ENCODE measurements at regions not wholly inside any gene's neighbourhood (a gene's known extent, or its start where the extent isn't known, plus 50 kb on each side); places are given as distances from the start of the nearest gene placed in this dataset.

- no peak overlapping the region for H3K4me3 ChIP-seq (ENCODE audit: low read depth, low read length)
- H3K4me1 ChIP-seq (ENCODE audit: insufficient read depth), result no peaks in the 10 kb centered on the region
- DNase-seq (ENCODE audit: extremely low spot score), result no peak
- 91% methylated on average over 18 of the region's 18 CpGs for WGBS
- H3K27ac ChIP-seq (ENCODE audit: low read depth), result no peak overlapping the region
- H3K36me3 ChIP-seq (ENCODE audit: insufficient read depth), result no peaks in the 10 kb centered on the region
Measured at GRCh38 chr2:240353086-240353798, 82.2 kb upstream of the GPC1 start.

- DNase-seq (ENCODE audit: extremely low spot score), result no peak
- no peak overlapping the region for H3K27ac ChIP-seq (ENCODE audit: low read depth)
- H3K4me3 ChIP-seq (ENCODE audit: low read depth, low read length), result no peak overlapping the region
- H3K36me3 ChIP-seq (ENCODE audit: insufficient read depth), result no peaks in the 10 kb centered on the region
- H3K4me1 ChIP-seq (ENCODE audit: insufficient read depth), result no peaks in the 10 kb centered on the region
- WGBS, result 84% methylated on average over 9 of the region's 9 CpGs
Measured at GRCh38 chr2:240353944-240354343, 81.5 kb upstream of the GPC1 start.

GRCh38 chr2:240355001-240355891, 80.2 kb upstream of the GPC1 start:
- no peaks in the 10 kb centered on the region for H3K4me1 ChIP-seq (ENCODE audit: insufficient read depth)
- H3K4me3 ChIP-seq (ENCODE audit: low read depth, low read length), result no peak overlapping the region
- WGBS, result 80% methylated on average over 17 of the region's 17 CpGs
- H3K27ac ChIP-seq (ENCODE audit: low read depth), result no peak overlapping the region
- no peaks in the 10 kb centered on the region for H3K36me3 ChIP-seq (ENCODE audit: insufficient read depth)
- DNase-seq (ENCODE audit: extremely low spot score), result no peak

- no peak for DNase-seq (ENCODE audit: extremely low spot score)
- Histone ChIP-seq H3K4me1 (ENCODE audit: insufficient read depth) (no peaks in the 10 kb centered on the region), H3K4me3 (ENCODE audit: low read depth, low read length) (no peak overlapping the region), H3K36me3 (ENCODE audit: insufficient read depth) (no peaks in the 10 kb centered on the region), H3K27ac (ENCODE audit: low read depth) (no peak overlapping the region)
- WGBS, result 89% methylated on average over 17 of the region's 17 CpGs
Measured at GRCh38 chr2:240355962-240356361, 79.5 kb upstream of the GPC1 start.

GRCh38 chr2:240356700-240357640, 78.5 kb upstream of the GPC1 start:
- no peaks in the 10 kb centered on the region for H3K36me3 ChIP-seq (ENCODE audit: insufficient read depth)
- DNase-seq (ENCODE audit: extremely low spot score), result no peak
- H3K4me1 ChIP-seq (ENCODE audit: insufficient read depth), result no peaks in the 10 kb centered on the region
- no peak overlapping the region for H3K27ac ChIP-seq (ENCODE audit: low read depth)
- WGBS, result 83% methylated on average over 26 of the region's 26 CpGs
- H3K4me3 ChIP-seq (ENCODE audit: low read depth, low read length), result no peak overlapping the region

- Histone ChIP-seq H3K36me3 (ENCODE audit: insufficient read depth) (no peaks in the 10 kb centered on the region), H3K4me1 (ENCODE audit: insufficient read depth) (no peaks in the 10 kb centered on the region), H3K4me3 (ENCODE audit: low read depth, low read length) (no peak overlapping the region), H3K27ac (ENCODE audit: low read depth) (no peak overlapping the region)
- WGBS, result 82% methylated on average over 4 of the region's 4 CpGs
- no peak for DNase-seq (ENCODE audit: extremely low spot score)
Measured at GRCh38 chr2:240357641-240358012, 77.8 kb upstream of the GPC1 start.

- WGBS, result 75% methylated on average over 7 of the region's 7 CpGs
- no peaks in the 10 kb centered on the region for H3K4me1 ChIP-seq (ENCODE audit: insufficient read depth)
- H3K36me3 ChIP-seq (ENCODE audit: insufficient read depth), result no peaks in the 10 kb centered on the region
- no peak overlapping the region for H3K4me3 ChIP-seq (ENCODE audit: low read depth, low read length)
- no peak overlapping the region for H3K27ac ChIP-seq (ENCODE audit: low read depth)
- DNase-seq (ENCODE audit: extremely low spot score), result no peak
Measured at GRCh38 chr2:240358080-240358479, 77.4 kb upstream of the GPC1 start.

GRCh38 chr2:240358821-240359397, 76.6 kb upstream of the GPC1 start:
- H3K27ac ChIP-seq (ENCODE audit: low read depth), result no peak overlapping the region
- no peak for DNase-seq (ENCODE audit: extremely low spot score)
- H3K4me3 ChIP-seq (ENCODE audit: low read depth, low read length), result no peak overlapping the region
- H3K36me3 ChIP-seq (ENCODE audit: insufficient read depth), result no peaks in the 10 kb centered on the region
- 91% methylated on average over 13 of the region's 13 CpGs for WGBS
- no peaks in the 10 kb centered on the region for H3K4me1 ChIP-seq (ENCODE audit: insufficient read depth)

- Histone ChIP-seq H3K36me3 (ENCODE audit: insufficient read depth) (no peaks in the 10 kb centered on the region), H3K4me1 (ENCODE audit: insufficient read depth) (no peaks in the 10 kb centered on the region), H3K4me3 (ENCODE audit: low read depth, low read length) (no peak overlapping the region), H3K27ac (ENCODE audit: low read depth) (no peak overlapping the region)
- WGBS, result 87% methylated on average over 3 of the region's 3 CpGs
- no peak for DNase-seq (ENCODE audit: extremely low spot score)
Measured at GRCh38 chr2:240359695-240360094, 75.8 kb upstream of the GPC1 start.

- no peaks in the 10 kb centered on the region for H3K36me3 ChIP-seq (ENCODE audit: insufficient read depth)
- no peak for DNase-seq (ENCODE audit: extremely low spot score)
- WGBS, result 92% methylated on average over 9 of the region's 9 CpGs
- H3K4me1 ChIP-seq (ENCODE audit: insufficient read depth), result no peaks in the 10 kb centered on the region
- H3K27ac ChIP-seq (ENCODE audit: low read depth), result no peak overlapping the region
- no peak overlapping the region for H3K4me3 ChIP-seq (ENCODE audit: low read depth, low read length)
Measured at GRCh38 chr2:240360645-240361475, 74.6 kb upstream of the GPC1 start.

GRCh38 chr2:240362216-240362755, 73.2 kb upstream of the GPC1 start:
- no peaks in the 10 kb centered on the region for H3K4me1 ChIP-seq (ENCODE audit: insufficient read depth)
- WGBS, result 88% methylated on average over 10 of the region's 10 CpGs
- H3K4me3 ChIP-seq (ENCODE audit: low read depth, low read length), result no peak overlapping the region
- no peak for DNase-seq (ENCODE audit: extremely low spot score)
- H3K36me3 ChIP-seq (ENCODE audit: insufficient read depth), result no peaks in the 10 kb centered on the region
- no peak overlapping the region for H3K27ac ChIP-seq (ENCODE audit: low read depth)
